HG03442 (cell line): ENCODE measurements at regions not wholly inside any gene's neighbourhood (a gene's known extent, or its start where the extent isn't known, plus 50 kb on each side); places are given as distances from the start of the nearest gene placed in this dataset.

Source experiments
- ATAC-seq: cut with Tn5 transposase; IDR thresholded peaks from one replicate; pipeline ENCODE4 v1.9.1; 2021; ENCODE audit warnings: mild to moderate bottlenecking, moderate library complexity; ENCODE audit not compliant: unreplicated experiment

DNA sequence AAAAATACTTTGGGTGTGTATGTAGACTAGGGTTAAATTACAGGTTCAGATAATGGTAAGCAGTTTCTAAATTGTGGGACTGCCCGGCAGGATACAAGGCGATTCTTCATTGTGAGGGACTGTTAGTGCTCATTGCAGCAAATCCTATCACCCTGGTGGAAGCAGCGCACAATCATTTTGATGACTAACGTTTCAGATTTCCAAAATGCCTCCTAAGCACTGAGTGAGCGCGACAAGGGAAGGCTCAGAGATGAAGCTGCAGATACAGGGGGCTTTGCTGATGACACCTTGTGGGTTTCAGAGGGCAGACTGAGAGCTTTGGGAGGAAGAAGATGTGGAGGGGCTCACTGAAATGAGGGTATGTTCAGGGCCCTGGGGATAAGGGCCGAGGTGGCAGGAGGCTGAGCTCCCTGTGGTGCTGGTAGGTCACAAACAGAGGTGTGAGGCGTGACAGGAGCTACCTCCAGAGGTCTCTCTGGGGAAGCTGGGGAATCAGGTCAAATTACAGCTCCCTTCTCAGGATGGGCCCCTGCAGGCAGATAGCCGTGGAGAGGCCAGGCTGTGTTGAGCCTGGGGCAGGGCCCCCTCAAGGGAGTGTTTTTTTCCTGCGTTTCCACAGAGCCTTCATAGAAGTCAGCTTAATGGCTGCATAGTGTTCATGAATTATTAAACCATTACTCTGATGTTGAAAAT lies 84.5 kb upstream of the FYN start:
- no peak for ATAC-seq

DNA sequence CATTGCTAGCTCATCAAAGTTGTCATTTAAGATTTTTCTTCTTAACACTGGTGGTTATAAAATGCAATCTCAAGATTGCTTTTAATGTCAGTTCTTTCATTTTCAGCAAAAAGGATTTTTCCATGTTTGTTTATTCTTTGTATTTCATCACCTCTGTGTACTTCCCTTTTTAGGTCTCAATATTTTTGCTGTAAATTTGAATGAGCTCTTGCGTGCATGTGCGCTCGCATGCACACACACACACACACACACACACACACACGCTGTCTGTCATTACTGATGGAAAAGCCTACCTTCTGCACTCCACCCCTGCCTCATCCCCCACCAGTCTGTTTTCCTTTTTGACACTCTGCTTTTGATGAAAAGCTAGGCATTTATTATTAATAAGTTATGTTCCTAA lies 85.3 kb upstream of the FYN start:
- ATAC-seq, result no peak

DNA sequence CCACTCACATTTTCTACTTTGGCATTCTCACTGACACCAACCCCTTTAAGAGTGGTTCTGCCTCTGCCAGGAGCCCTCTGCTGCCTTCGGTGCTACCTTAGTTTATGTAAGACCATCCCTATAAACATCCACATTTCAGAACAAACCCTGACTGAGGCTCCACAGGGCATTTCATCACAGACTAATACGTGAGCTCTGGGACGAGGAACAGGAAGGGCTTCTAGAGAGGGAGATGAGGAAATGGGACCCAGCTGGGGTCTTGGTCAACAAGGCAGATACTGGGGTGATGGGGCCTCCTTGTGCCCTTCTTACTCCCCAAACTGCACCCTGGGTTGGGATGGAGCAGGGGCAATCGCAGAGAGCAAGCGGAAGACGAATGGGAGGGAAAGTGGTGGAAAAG lies 86.5 kb upstream of the FYN start:
- no peak for ATAC-seq

DNA sequence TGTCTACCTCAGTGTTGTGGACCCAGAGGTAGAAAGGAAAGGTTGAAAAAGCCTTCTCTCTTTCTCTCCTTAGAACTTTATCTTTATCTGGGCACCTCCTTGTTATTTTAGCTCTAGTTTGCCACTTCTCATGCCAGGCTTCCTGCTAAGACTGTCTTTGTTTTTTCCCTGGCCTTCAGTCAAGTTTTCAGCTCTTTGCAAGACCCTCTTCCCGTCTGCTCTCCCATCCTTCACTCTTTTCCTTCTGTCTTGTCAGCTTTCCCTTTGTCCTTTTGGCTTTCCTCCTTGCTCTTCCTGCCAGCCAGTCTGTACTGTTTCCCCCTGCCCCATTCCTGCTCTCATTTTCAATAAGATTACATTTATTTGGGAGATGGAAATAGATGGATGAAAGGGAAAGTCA lies 86.8 kb upstream of the CCN6 start:
- no peak for ATAC-seq

DNA sequence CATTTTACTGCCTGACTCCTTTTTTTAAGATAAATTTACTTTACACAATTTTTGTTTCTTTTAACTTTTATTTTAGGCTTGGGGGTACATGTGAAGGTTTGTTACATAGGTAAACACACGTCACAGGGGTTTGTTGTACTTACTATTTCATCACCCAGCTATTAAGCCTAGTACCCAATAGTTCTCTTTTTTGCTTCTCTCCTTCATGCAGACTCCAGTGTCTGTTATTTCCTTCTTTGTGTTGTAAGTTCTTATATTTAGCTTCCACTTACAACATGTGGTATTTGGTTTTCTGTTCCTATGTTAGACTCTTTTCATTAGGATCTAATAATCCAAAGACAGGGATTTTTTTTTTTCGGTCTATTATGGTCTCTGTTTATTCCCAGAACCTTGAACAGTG lies 83.5 kb upstream of the CCN6 start:
- ATAC-seq, result no peak

DNA sequence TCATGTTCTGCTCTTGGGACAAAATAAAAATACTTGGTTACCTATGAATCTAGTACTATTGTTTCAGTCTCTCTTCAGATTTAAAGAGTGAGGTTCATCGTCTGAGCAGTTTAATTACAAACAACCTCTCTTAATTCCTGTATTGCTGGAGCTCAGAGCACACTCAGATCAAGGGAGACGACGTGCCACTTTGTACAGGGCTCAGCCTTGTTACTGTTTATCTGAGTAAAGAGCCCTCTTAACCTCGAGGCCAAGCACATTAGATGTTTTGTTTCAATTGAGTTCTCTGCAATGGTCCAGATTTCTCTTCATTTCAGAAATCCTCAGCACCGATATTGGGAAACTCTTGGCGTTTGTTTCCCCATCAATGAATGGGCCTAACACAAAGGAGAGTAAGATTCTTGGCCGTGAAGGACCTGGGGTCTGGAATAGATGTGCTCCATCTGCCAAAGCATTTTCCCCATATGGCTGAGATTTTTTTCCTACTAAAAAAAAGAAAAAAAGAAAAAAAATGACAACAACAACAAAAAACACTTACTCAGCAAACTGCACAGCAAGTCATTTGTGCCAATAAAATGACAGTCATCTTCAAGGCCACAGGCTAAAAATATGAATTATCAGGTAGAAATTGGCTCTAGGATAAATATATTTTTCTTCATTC lies 82.6 kb upstream of the CCN6 start:
- no peak for ATAC-seq

DNA sequence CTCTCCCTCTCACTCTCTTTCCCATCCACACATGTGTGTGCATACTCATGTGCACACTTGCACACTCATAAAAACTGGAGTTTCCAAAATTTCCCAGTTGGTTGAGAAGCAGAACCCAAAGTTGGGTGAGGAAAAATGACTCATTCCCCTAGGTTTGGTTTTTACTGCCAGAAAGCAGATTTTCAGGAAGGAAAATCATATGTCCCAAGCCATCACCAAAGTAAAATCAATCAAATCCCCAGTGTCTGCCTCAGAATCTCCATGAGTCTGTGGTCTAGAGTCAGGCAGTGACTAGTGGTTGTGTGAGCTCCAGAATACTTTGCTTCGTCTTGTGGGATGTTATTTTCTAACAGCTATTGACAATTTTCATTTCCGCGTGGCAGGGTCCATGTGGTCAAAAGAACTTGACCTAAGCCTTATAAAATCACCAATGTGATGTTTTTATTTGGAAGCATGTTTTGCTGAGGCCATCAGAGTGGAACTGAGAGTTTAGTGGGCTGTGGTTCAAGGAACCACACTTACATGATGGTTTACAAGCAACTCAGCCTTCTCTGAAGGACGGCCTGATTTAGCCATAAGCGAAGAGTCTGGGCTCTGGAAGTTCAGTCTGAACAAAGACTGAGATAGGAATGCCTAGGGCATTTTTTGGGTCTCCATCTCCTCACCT lies 81.9 kb upstream of the CCN6 start:
- ATAC-seq, result no peak

DNA sequence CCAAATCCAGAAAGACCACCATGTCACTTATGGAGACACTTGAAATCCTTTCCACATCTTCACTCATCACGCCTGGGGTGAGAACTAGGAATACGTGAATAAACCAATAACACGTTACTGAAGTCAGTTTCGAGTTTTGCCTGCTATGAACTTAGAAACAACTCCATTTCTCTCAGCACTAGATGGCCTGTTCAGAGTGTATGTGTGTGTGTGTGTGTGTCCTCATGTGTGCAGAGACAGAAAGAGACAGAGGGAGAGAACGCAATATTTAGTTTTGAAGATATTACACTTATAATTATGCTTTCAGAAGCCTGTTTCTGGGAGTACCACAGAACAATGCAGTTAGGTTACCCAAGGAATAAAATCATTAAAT lies 81.2 kb upstream of the CCN6 start:
- ATAC-seq, result no peak

DNA sequence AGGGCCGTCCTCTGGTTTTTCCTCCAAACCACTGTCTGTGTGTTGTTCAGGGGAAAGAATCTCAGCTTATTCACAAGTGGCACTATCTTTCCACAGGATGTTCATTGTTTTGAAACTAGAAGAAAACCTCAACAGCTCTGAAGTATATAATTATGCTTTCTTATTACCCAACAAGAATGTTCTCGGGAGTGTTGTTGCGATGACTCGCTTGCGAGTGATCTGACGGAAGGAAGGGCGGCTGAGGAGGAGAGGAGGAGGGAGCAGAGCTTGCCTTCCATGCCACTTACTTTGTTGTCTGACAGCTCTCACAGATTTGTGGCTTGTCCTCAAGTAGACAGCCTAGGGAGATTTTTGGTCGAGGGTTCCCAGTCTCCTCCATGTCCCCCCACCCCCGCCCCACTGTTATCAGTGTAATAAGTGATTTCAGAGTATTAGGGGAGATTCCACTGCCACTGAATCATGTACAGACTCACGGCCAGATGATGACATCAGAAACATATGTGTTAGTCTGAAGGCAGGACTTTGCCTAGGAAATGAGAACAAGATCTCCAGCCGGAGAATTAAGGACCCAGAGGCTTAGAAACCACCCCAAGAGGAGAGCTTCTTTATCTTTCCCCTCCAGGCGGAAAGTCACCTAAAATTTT lies 80.7 kb upstream of the CCN6 start:
- ATAC-seq, result no peak

DNA sequence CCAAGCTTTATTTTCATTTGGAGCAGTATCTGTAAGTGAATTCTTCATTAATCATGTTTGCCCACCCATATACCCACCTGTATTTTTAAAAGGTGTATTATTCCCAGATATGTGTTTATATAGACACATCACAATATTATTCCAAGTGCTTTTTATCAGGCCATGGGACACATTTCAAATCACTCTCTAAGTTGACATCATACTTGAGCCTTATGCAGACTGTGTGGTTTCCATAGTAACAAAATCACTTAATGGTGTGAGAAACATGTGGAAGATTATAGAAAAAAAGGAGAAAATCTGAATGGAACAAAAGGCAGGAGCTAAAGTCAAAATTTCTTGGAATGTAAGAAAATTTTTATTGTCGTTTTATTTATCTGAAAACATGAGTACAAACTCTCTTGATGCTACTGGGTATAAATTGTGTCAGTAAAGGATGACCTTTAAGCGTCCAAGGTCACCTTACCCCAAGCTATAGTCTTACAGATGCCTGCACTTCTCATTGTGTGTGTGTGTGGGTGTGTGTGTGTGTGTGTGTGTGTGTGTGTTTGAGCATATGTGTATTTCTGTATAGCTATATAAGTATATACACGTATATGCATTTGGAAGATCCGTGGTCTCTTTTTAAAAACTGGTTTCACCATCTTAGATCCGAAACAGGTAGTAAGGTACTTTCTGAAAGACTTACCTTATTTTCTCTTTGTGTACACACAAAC lies 79.8 kb upstream of the CCN6 start:
- ATAC-seq, result no peak

DNA sequence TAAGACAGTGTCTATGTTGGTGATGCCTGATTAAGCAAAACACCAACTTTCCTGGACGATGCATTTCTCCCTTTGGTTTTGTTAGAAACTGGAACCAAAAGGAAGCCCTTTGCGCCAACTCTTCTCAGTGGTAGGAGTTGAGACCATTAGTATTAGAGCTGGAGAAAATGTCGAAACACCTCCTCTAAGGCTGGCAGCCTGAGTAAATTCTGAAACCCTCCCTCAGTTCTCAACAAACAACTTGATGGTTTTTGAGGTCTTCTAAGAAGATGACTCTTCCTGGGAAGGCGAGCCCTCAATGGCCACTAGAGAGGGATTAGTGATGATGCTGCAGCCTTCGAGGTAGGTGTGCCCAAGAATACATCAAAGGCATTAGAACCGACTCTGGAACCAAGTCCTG lies 78.4 kb upstream of the CCN6 start:
- no peak for ATAC-seq

DNA sequence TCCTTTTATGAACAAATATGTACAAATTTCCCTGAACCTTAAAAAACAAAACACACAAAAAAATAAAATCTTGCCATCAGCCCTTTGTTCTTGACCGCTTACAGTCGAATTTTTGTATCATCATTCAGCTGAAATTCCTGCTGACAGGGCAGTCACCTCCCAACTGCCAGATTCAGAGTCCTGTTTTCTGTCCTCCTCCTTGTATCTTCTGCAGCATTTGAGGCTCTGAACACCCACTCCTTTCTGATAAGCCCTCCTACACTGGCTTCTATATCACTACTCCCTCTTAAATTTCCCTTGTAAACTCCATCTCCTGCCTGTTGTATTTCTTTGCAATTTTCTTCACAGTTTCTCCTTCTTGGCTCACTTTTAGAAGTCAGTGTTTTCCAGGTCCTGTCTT lies 77.8 kb upstream of the CCN6 start:
- ATAC-seq, result no peak

DNA sequence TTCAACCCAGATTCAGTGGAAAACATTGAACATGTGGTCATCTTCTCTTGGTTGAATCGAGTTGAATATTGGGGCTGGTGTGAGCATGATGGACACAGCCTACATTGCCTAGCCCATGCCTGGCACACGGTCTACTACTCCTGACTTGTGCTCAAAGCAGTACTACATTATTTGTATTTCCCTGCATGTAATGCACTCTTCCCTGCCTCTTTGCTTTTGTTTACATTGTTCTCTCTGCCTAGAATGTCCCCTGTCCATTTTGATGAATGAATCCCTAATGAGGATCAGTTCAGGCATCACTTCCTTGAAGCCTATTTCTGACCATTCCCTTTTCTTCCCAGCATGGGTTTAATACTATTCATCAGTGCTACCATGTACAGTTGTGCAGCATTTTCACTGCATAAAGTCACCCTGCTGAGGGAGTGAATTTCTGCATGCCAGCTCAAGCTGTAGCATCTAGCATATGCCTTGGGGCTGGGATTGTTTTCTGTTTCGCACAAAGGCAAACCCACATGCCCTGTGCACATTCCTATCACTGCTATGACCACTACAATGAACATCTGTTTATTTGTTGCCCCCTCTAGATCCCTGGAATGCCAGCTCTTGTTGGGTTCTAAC lies 75.3 kb upstream of the CCN6 start:
- no peak for ATAC-seq

DNA sequence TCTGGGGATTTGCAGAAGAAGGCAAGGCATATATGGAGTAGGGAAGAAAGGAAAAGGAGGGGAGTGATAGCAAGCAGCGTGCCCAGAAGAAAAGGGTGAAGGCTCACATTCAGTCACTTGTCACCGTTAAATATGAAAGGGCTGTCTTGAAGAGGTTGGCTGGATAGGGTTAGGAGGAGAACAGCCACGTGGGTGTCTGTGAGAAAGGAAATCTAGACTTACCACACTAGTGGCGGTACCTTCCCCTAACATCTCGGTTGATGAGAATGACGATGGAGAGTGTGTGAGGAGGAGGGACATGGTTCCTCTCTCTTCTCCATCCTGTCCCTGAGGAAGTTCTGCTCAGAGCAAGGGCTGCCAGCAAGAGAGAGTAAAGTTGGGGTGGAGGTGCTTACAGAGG lies 74.3 kb upstream of the CCN6 start:
- no peak for ATAC-seq

DNA sequence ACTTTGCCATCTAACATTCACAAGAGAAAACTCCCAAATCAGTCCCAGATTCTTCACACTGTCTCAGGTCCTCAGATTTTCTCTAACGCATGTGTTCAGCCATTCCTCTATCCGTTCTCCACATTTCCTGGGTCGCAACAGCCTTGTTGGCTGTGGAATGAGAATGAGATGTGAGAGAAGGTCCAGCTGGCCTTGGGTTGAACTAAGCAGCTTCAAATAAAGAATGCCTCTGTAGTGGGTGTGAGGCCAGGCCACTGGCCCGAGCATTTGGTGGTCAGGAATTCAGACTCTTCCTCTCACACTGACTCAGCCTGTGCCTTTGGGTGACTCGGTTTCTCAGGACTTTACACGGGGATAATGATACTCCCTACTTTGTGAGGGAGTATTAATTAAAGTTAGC lies 73.8 kb upstream of the CCN6 start:
- ATAC-seq, result no peak

DNA sequence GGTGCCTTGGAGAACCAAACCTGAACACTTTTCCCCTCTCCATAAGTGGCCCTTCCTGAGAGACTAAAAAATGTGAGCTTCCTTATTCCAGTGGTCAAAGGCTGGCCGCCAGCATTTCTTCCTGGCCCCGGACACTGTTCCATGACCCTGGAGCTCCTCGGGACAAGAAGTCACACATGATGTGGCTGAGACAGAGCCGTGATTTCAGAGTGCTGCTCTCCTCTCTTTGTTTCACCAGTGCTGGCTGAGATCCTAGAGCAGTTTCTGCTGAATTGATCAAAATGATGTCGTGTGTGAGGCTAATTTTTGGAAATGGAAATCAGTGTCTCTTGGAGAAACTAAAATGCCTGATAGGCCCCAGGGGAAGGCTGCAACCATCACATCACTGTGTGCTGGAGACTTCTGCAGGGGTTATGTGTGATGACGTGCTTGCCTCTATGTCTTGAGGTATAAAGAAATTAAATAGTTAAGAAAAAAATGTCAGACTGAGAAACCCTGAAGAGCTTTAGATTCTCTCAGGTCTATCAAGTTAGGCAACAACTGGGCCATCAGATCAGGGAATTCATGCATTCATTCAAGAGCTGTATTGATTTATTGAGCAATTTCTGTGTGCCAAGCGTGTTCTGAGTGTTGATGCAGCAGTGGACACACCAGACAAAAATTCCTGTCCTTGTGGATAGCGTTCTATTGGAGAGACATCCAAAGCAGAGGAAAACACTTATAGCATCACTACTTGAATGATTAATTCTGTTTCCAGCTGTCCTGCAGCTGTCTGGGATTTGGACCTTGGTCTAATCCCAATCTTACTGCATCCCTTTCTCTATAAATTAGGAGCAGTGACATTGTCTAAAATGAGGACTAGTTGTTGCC lies 72.7 kb upstream of the CCN6 start:
- no peak for ATAC-seq

DNA sequence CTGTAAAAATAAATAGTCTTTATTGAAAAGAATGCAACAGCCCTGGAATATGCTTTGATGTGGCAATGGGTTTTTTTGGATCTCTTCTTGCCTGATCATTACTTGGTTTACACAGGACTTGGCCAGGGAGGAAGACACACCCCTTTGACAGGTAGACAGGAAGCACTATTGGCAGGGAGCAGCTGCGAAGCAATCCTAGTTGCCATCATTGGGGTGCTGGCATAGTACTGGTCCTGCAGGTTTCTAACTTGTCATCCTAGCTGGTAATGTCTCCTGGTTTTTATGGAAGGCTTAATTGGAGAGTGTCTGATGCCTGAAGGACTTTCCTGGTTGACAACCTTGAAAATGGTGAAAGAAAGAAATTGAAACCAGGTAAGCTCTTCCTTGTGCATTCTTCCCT lies 71.2 kb upstream of the CCN6 start:
- ATAC-seq, result no peak

DNA sequence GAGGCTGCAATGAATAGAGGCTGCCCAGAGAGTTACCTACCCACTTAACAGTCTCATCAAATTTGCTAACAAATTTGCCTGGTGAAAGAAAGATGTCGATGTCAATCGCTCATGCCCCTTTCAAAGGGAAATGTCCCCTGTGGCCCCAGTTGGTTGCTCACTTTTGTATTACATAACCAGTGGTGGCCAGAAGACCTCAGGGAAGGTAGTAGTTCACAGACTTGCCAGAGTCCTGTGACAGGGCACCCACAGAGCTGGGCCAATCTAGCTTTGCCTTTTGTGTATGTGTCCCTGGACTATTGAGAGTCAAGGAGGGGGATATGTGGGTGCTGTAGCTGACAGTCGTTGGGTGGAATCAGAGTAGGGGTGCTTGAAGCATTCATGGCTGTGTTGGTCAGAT lies 70.7 kb upstream of the CCN6 start:
- no peak for ATAC-seq

DNA sequence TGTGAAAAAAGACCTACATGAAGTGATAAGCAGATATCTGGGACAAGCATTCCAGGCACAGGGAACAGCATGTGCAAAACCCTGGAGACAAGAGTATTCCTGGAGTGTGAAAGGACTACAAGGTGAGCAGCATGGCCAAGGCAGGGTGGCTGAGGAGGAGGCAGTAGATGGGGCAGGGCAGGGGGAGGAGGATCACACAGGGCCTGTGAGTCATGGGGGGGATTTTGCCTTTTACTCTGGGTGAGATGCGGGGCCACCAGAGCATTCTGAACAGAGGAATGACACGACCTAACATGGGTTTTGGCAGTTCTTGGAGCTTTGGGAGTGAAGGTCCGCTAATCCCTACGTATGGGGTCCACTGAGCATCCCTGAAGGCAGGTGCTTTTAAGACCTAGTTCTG lies 69.8 kb upstream of the CCN6 start:
- no peak for ATAC-seq
